Body of pancreas (tissue), 4 donors: ENCODE measurements at regions not wholly inside any gene's neighbourhood (a gene's known extent, or its start where the extent isn't known, plus 50 kb on each side); places are given as distances from the start of the nearest gene placed in this dataset.

ENCODE experiments used
- POLR2A ChIP-seq, 3 donors: fragments of 450-650 bp; IDR thresholded peaks; one replicate each; pipeline ENCODE4 v1.6.1; 2016; ENCODE audit warnings: antibody characterized with exemption in 3 of 3, mild to moderate bottlenecking in 2 of 3
- TF ChIP-seq, protein P1 (sequence below), 7 experiments: fragments of 450-650 bp in 4 of 7; fragments of 200-600 bp in 3 of 7; sonication (generic) in 3 of 7; IDR thresholded peaks; one replicate each; pipeline ENCODE4 v1.5.1; 2016 to 2019; ENCODE audit warnings: antibody characterized with exemption in 7 of 7

GRCh38 chr3:71887256-71887655, 102.3 kb upstream of the PROK2 start:
- TF ChIP-seq, protein P1, sequence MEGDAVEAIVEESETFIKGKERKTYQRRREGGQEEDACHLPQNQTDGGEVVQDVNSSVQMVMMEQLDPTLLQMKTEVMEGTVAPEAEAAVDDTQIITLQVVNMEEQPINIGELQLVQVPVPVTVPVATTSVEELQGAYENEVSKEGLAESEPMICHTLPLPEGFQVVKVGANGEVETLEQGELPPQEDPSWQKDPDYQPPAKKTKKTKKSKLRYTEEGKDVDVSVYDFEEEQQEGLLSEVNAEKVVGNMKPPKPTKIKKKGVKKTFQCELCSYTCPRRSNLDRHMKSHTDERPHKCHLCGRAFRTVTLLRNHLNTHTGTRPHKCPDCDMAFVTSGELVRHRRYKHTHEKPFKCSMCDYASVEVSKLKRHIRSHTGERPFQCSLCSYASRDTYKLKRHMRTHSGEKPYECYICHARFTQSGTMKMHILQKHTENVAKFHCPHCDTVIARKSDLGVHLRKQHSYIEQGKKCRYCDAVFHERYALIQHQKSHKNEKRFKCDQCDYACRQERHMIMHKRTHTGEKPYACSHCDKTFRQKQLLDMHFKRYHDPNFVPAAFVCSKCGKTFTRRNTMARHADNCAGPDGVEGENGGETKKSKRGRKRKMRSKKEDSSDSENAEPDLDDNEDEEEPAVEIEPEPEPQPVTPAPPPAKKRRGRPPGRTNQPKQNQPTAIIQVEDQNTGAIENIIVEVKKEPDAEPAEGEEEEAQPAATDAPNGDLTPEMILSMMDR (IDR thresholded peaks at IDR 0.05): no peak
- no peak for TF ChIP-seq POLR2A (IDR thresholded peaks at IDR 0.05)
